IMR-90 (cell line): ENCODE measurements at regions not wholly inside any gene's neighbourhood (a gene's known extent, or its start where the extent isn't known, plus 50 kb on each side); places are given as distances from the start of the nearest gene placed in this dataset.

Experiments used
- ATAC-seq: fragments of 200-7000 bp; cut with Tn5 transposase; 2 replicates; pipeline ENCODE4 v1.9.1; 2020; ENCODE audit warnings: low read depth, mild to moderate bottlenecking, moderate library complexity
- BruUV-seq: library from RNA; stranded (reverse); fragments of 400-500 nt; replicated peaks from 2 replicates; lab custom pipeline; 2021; lab: Mats Ljungman, UMichigan
- CTCF ChIA-PET: fragments of 300-600 bp; formaldehyde crosslinking; extraction: SDS; loops from one replicate; lab custom pipeline; 2021; ENCODE audit warnings: antibody characterized with exemption; lab: Yijun Ruan, JAX
- POLR2A ChIA-PET: fragments of 300-600 bp; sonication (Branson Sonifier 250); formaldehyde crosslinking; loops from one replicate; lab custom pipeline; 2022; ENCODE audit warnings: antibody characterized with exemption; ENCODE audit not compliant: unreplicated experiment; lab: Charles Lee
- DNase-seq: peaks from one replicate; pipeline ENCODE4 v3.0.0; 2013
- H2AFZ ChIP-seq: replicated peaks from 2 replicates; pipeline ENCODE3; 2013; ENCODE audit warnings: low read length, mild to moderate bottlenecking; ENCODE audit not compliant: poor library complexity
- H2AK5ac ChIP-seq: 2 replicates; pipeline ENCODE4 v1.6.1; 2013; ENCODE audit warnings: low read depth, low read length, inconsistent platforms
- H2AK9ac ChIP-seq: replicated peaks from 2 replicates; pipeline ENCODE3; 2013; ENCODE audit warnings: mild to moderate bottlenecking, low read depth, low read length, moderate library complexity; ENCODE audit not compliant: poor library complexity
- H2BK120ac ChIP-seq: 2 replicates; pipeline ENCODE4 v1.6.1; 2013; ENCODE audit warnings: low read depth, low read length, inconsistent platforms
- H2BK15ac ChIP-seq: 3 replicates; pipeline ENCODE4 v1.6.1; 2013; ENCODE audit warnings: low read depth, low read length, inconsistent platforms
- H2BK20ac ChIP-seq: 2 replicates; pipeline ENCODE4 v1.6.1; 2013; ENCODE audit warnings: low read depth, mild to moderate bottlenecking, inconsistent platforms, low read length, moderate library complexity
- H2BK5ac ChIP-seq: 2 replicates; pipeline ENCODE4 v1.6.1; 2013; ENCODE audit warnings: mild to moderate bottlenecking, low read depth, low read length, inconsistent platforms; ENCODE audit not compliant: poor library complexity, severe bottlenecking
- H3K14ac ChIP-seq: replicated peaks from 2 replicates; pipeline ENCODE4 v1.6.1; 2013; ENCODE audit warnings: low read depth, low read length, inconsistent platforms
- H3K18ac ChIP-seq: 2 replicates; pipeline ENCODE4 v1.6.1; 2013; ENCODE audit warnings: low read depth, low read length, control low read depth
- H3K23ac ChIP-seq: 2 replicates; pipeline ENCODE4 v1.6.1; 2013; ENCODE audit warnings: low read depth, low read length, inconsistent platforms
- H3K27ac ChIP-seq: 2 replicates; pipeline ENCODE4 v1.5.1; 2013; ENCODE audit warnings: mild to moderate bottlenecking, control low read depth, low read length; ENCODE audit not compliant: insufficient read depth
- H3K27me3 ChIP-seq: 2 replicates; pipeline ENCODE4 v1.6.1; 2013; ENCODE audit warnings: low read length; ENCODE audit not compliant: control insufficient read depth, insufficient read depth
- H3K36me3 ChIP-seq: 2 replicates; pipeline ENCODE4 v1.6.1; 2013; ENCODE audit warnings: low read length, mixed read lengths; ENCODE audit not compliant: control insufficient read depth, insufficient read depth
- H3K4ac ChIP-seq: 2 replicates; pipeline ENCODE4 v1.6.1; 2013; ENCODE audit warnings: low read depth, low read length, inconsistent platforms
- H3K4me1 ChIP-seq: 2 replicates; pipeline ENCODE4 v1.6.1; 2013; ENCODE audit warnings: low read length, mixed read lengths; ENCODE audit not compliant: control insufficient read depth, insufficient read depth
- H3K4me2 ChIP-seq: 2 replicates; pipeline ENCODE4 v1.6.1; 2013; ENCODE audit warnings: low read depth, mild to moderate bottlenecking, control low read depth, low read length, moderate library complexity
- H3K4me3 ChIP-seq: 2 replicates; pipeline ENCODE4 v1.5.1; 2013; ENCODE audit warnings: low read depth, mild to moderate bottlenecking, control low read depth, low read length, moderate library complexity; ENCODE audit not compliant: insufficient read depth
- H3K56ac ChIP-seq: 2 replicates; pipeline ENCODE4 v1.6.1; 2013; ENCODE audit warnings: low read length, inconsistent platforms; ENCODE audit not compliant: insufficient read depth; ENCODE audit errors: extremely low read depth
- H3K79me1 ChIP-seq, 2 experiments: 2 replicates each; pipeline ENCODE4 v1.6.1; 2013; ENCODE audit warnings: low read length in 2 of 2, inconsistent platforms in 1 of 2, low read depth in 1 of 2
- H3K9ac ChIP-seq: 2 replicates; pipeline ENCODE4 v1.6.1; 2013; ENCODE audit warnings: low read depth, low read length, control low read depth
- H3K9me1 ChIP-seq: 2 replicates; pipeline ENCODE4 v1.6.1; 2013; ENCODE audit warnings: low read length, inconsistent platforms; ENCODE audit not compliant: insufficient read depth
- H3K9me3 ChIP-seq: 2 replicates; pipeline ENCODE4 v1.6.1; 2013; ENCODE audit warnings: low read length; ENCODE audit not compliant: control insufficient read depth, insufficient read depth
- H4K20me1 ChIP-seq: 2 replicates; pipeline ENCODE4 v1.6.1; 2013; ENCODE audit warnings: low read length, inconsistent platforms; ENCODE audit not compliant: insufficient read depth
- H4K5ac ChIP-seq: 2 replicates; pipeline ENCODE4 v1.6.1; 2013; ENCODE audit warnings: mild to moderate bottlenecking, low read depth, low read length, control low read depth
- H4K8ac ChIP-seq, 2 experiments: 2 replicates each; pipeline ENCODE4 v1.6.1; 2013; ENCODE audit warnings: low read depth in 2 of 2, low read length in 2 of 2, control low read depth in 1 of 2, inconsistent platforms in 1 of 2
- H4K91ac ChIP-seq: 2 replicates; pipeline ENCODE4 v1.6.1; 2013; ENCODE audit warnings: low read depth, low read length, inconsistent platforms; ENCODE audit not compliant: insufficient read depth
- CHD1 ChIP-seq: IDR thresholded peaks from 2 replicates; pipeline ENCODE4 v1.6.1; 2012; ENCODE audit warnings: low read depth, low read length, improper control_type of control experiment
- FOS ChIP-seq: fragments of 150-350 bp; IDR thresholded peaks from 2 replicates; pipeline ENCODE4 v1.6.1; 2016; ENCODE audit warnings: low read depth, low read length
- POLR2A ChIP-seq: IDR thresholded peaks from 2 replicates; pipeline ENCODE4 v1.6.1; 2012; ENCODE audit warnings: mild to moderate bottlenecking, low read depth, low read length
- WGBS, 2 experiments: methylation state at CpG; one replicate each; pipeline versions ENCODE4 v1.1.5 to v1.1.7; 2013; ENCODE audit warnings: missing lambda C conversion rate in 2 of 2; ENCODE audit not compliant: insufficient read length in 1 of 2; ENCODE audit errors: extremely low coverage in 2 of 2; 5-methylcytosine and 5-hydroxymethylcytosine counted together
- dilution Hi-C: fragments of 300-500 bp; cut with HindIII; formaldehyde crosslinking; loops from one replicate; pipeline ENCODE4 v1.14.3; 2018; ENCODE audit warnings: low sequenced_read_pairs; ENCODE audit not compliant: unreplicated experiment
- in situ Hi-C: fragments of 300-500 bp; cut with MboI; formaldehyde crosslinking; loops from 3 replicates; pipeline ENCODE4 v1.14.3; 2019; ENCODE audit warnings: low sequenced_read_pairs, inconsistent platforms, mixed read lengths
- intact Hi-C: fragments of 100-400 bp; cut with micrococcal nuclease; formaldehyde crosslinking; loops from 2 replicates; pipeline ENCODE4 v1.10.0; 2022

GRCh38 chr6:94041945-94042709, 622.8 kb upstream of the EPHA7 start:
- no peaks in the 10 kb centered on the region for H3K79me1 ChIP-seq
- POLR2A ChIA-PET: no interaction called here
- no peak overlapping the region for H2BK15ac ChIP-seq
- no peak overlapping the region for H2BK20ac ChIP-seq
- no TSS peak for BruUV-seq
- no peak overlapping the region for H2AK5ac ChIP-seq
- no peak overlapping the region for H3K27ac ChIP-seq
- no peak overlapping the region for H3K4ac ChIP-seq
- H2AK9ac ChIP-seq: no peak overlapping the region
- no peak overlapping the region for H3K56ac ChIP-seq
- H3K14ac ChIP-seq: no peak overlapping the region
- no peaks in the 10 kb centered on the region for H3K27me3 ChIP-seq
- in situ Hi-C loops: no loop called here
- no peak for ATAC-seq
- TF ChIP-seq POLR2A: no peak
- TF ChIP-seq FOS: no peak
- no peak for TF ChIP-seq CHD1
- no peak overlapping the region for H4K8ac ChIP-seq
- CTCF ChIA-PET: no interaction called here
- H2BK120ac ChIP-seq: no peak overlapping the region
- no peak for DNase-seq
- WGBS, 2 experiments: 80% methylated on average over 1 of the region's 3 CpGs; no CpG with 5 or more reads in 1 of the 2 experiments
- H3K23ac ChIP-seq: no peak overlapping the region
- no peaks in the 10 kb centered on the region for H4K20me1 ChIP-seq
- H2BK5ac ChIP-seq: no peak overlapping the region
- H3K36me3 ChIP-seq: no peaks in the 10 kb centered on the region
- H3K9me1 ChIP-seq: no peaks in the 10 kb centered on the region
- no peak overlapping the region for H3K18ac ChIP-seq
- no peak overlapping the region for H4K5ac ChIP-seq
- H3K4me1 ChIP-seq: no peaks in the 10 kb centered on the region
- H3K4me2 ChIP-seq: no peak overlapping the region
- no peak overlapping the region for H3K4me3 ChIP-seq
- H2AFZ ChIP-seq: no peak overlapping the region
- intact Hi-C loops: no loop called here
- H4K91ac ChIP-seq: no peak overlapping the region
- no peak overlapping the region for H3K9ac ChIP-seq
- H3K9me3 ChIP-seq: peaks cover 2% of the 10 kb centered on the region; the same call in 1 of the 2 replicates
- dilution Hi-C loops: no loop called here
